Fibroblast of lung (primary cell): ENCODE measurements at regions not wholly inside any gene's neighbourhood (a gene's known extent, or its start where the extent isn't known, plus 50 kb on each side); places are given as distances from the start of the nearest gene placed in this dataset.

Experiments
- CTCF ChIP-seq, 2 donors: IDR thresholded peaks in 1 of 2; conservative IDR thresholded peaks in 1 of 2; 1 replicate in 1 of 2; 2 replicates in 1 of 2; pipeline ENCODE4 v1.5.1; 2011 to 2012; ENCODE audit warnings: low read length in 2 of 2, control low read depth in 1 of 2, inconsistent platforms in 1 of 2, low read depth in 1 of 2, mild to moderate bottlenecking in 1 of 2
- EZH2 ChIP-seq: IDR thresholded peaks from 2 replicates; pipeline ENCODE4 v1.5.1; 2012; ENCODE audit warnings: low read length, control low read depth, mild to moderate bottlenecking; ENCODE audit errors: missing control alignments

- no peak for TF ChIP-seq EZH2
- no peak for TF ChIP-seq CTCF (conservative IDR thresholded peaks at IDR 0.05 in 1 of 2, IDR thresholded peaks at IDR 0.05 in 1 of 2; ENCODE audit: low read depth in 1 of 2, low read length in 2 of 2)
Observed at GRCh38 chr7:47198159-47198558, 383.8 kb downstream of the TNS3 start.
